HPDE6-E6E7 (cell line): ENCODE measurements at regions not wholly inside any gene's neighbourhood (a gene's known extent, or its start where the extent isn't known, plus 50 kb on each side); places are given as distances from the start of the nearest gene placed in this dataset.

Experiments used
- DNase-seq: peaks from one replicate; pipeline ENCODE4 v3.0.0; 2011; ENCODE audit warnings: missing footprints; ENCODE audit errors: extremely low spot score

DNA sequence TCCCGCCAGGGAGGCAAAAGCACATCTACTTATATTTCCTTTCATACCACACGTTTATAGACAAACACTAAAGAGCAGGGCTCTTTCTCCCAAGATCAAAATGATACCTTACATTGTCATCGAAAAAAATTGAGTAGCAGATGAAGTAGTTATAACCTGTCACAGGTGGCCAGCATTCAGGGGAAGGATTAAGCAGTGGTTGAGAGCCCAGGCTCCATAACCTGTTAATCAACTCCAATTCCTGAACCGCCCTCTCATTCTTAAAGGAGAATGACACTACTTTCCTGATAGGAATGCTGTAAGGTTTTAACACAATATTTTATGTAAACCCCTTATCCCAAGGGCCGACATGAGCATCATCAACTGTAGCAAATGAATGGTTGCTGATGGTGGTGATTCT, 268.9 kb upstream of the KCNIP4 start:
- DNase-seq: no peak

DNA sequence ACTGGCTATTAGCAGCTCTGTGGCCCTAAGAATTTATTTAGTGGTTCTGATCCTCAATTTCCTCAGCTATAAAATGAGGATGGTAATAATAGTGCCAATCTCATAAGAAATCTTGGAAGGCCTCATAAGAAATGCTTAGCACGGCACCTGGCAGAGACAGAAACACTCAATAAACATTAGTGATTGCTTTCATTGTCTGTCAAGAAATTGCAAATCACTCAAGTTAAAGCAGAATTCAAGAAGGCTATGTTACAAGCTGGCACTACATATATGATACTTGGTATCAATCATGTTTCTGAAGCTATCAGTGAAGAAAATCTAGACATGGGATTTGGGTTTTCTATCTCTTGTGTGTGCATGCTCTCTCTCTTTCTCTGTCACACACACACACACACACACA, 267.7 kb upstream of the KCNIP4 start:
- no peak for DNase-seq

- no peak for DNase-seq
These were observed 266.5 kb upstream of the KCNIP4 start for GRCh38 chr4:22215084-22215483.

DNA sequence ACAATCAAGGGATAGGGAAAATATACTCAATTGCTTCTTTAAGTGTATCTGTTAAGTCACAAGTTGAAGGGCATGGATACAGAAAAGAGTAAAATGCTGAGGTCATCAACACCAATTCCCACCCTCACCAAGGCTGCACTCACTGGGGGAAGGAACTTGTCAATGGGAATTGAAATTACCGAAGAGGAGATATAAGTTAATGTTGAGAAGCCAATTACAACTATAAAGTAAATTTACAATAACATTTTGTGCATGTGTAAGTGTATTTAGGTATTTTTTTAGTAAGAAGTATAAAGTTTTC, 255.1 kb upstream of the KCNIP4 start:
- DNase-seq: no peak

- no peak for DNase-seq
These were observed 254.6 kb upstream of the KCNIP4 start for GRCh38 chr4:22202975-22203710.

DNA sequence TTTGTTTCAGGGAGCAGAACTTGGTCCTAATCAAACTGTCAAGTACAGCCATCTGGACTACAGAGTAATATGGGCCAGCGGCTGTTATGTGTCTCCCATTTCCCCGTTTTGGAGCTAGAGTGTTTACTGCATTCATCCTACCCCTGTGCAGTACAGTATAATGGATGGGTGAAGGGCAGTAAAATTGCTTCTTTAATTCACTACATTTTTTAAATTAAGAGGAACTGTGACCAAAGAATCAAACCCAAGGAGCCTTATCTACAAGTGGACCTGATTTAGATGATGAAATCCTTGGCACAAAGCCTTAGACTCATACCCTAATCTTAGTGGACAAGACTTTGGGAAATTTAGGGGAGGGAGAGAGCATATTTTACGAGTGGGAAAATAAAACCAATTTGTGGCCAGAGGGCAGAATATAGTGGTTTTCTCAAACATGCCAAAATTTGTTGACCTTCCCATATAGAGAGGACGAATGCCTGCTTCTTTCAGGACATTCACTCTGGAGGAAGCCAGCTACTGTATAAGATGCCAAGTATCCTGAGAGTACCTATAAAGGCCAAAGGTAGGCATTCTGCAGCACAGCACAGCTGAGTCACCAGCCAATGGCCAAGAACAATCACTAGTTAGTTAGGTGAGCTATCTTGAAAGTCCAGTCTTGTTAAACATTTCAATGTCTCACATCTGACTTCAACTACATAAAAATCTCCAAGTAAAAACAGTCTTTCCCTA, 253.8 kb upstream of the KCNIP4 start:
- no peak for DNase-seq

GRCh38 chr4:22201256-22201655, 252.7 kb upstream of the KCNIP4 start:
- no peak for DNase-seq

DNA sequence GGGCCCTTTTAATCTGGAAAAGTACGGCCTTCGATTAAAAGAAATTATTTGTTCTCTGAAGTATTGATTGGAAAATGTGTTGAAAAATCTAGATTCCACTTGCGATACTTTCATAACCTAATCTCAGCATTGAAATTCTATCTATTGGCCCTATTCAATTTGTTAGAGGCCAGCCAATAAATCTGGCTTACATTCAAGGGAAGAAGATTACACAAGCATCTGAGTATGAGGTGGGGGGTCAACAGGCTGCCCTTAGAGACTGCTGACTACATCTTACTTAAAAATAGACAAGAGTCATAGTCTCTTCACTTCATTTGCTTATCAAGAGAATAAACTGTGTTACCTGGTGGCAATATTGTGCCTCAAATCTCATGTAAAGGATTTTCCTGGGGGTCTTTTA, 248.0 kb upstream of the KCNIP4 start:
- no peak for DNase-seq

GRCh38 chr4:22192084-22192511, 243.5 kb upstream of the KCNIP4 start:
- no peak for DNase-seq

DNA sequence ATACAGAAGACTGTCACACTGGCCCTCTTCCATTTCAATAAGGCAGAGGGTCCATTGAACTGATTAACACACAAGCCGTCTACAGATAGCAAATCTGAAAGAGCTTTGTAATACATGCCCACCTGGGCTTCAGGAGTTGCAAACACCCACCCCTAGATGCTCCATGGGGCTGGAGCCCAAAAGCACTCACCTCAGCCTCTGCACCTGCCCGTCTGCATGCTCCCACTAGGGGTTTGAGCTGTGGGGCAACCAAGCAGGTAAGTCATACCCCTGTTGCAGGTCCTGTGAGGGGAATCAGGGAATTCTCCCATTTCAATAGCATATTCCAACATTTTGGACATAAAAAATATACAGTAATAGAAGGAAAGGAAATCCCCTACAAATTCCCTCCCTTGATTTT, 243.0 kb upstream of the KCNIP4 start:
- DNase-seq: no peak

DNA sequence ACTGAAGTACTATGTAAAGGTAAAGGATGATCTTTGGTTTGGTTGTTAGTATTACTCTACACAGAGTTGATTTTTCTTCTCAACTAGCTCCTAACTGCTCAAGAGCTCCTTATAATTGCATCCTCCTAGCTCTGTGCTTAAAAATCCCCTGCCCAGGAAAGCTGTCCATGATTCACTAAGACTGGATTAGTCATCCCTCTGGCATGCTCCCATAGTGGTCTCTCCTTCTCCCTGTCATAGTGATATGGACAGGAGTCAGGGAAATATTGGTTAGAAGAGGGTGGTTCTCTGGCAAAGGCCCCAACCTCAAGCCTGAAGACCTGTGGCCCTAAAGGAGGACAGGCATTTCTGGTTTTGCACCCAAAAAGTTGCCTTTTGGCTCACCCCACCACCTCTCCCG, 242.3 kb upstream of the KCNIP4 start:
- no peak for DNase-seq

- DNase-seq: no peak
These were observed 238.7 kb upstream of the KCNIP4 start for GRCh38 chr4:22187203-22187820.

DNA sequence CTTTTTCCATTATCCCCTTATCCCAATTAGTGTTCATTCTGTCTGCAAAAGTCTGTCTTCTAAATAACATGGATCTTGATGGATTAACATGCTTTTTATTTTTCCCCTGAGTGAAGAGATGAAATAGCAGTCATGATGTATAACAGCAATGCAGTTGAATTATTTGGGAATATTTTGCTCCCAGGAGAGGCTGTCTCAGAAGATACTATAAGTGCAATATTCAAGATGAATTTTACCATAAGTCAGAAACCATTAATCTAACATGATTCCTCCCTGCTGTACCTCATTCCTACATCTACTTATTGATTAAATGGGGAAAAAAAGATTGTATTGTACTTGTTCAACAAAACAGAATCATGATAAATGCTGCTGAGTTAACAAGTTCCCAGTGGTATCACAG, 233.2 kb upstream of the KCNIP4 start:
- DNase-seq: no peak

DNA sequence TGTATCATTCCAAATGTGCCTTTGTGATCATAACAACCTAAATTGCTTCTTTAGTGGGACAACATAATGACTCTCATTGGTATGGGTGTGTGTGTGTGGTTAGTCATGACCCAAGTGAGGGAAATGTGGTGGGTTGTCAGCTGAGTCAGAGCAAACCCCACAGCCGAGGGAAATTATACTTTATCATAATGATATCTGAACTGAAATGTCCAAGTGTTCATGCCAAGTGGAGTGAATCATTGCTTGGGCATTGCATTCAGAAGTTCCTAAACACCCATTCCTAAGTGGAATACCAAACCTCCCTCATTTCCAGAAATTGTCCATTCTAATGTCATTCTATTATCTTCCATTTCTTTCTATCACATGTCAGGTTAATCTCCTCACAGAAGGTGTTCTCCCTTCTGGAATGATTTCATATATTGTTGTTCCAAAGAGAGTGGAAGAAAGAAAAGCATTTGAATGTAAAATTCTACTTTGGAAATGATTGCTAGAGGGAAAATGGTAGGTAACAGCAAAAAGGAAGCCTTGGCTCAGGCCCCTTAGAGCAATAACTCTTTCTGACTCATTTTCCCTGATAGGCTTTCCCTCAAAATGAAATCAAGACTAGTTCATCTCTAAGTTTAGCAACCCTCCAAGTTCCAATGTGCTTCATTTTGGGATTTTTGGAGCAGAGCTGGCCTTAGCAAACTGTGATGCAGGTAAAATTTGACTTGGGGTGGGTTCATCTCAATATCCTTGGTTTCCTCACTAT, 230.7 kb upstream of the KCNIP4 start:
- DNase-seq: peak; percentile 1

GRCh38 chr4:22174640-22175039, 226.1 kb upstream of the KCNIP4 start:
- DNase-seq: no peak

DNA sequence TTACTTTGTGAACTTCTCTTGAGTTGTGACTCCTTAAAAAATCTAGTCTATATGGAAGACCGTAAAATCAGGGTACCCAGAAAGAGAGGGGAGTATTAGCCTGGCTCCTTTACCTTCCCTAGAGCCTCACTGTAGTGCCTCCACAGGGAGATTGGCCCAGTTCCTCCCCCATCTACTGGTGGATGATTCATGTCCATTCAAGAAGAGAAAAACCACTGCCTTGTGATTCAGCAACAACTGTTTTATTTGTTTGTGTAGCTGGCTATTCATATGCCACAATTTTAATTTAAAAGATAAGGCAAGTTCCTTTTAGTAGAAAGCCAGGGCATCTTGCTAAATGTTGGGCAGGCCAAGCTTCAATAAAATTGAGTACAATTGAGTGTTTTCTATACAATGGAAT, 221.8 kb upstream of the KCNIP4 start:
- DNase-seq: no peak

DNA sequence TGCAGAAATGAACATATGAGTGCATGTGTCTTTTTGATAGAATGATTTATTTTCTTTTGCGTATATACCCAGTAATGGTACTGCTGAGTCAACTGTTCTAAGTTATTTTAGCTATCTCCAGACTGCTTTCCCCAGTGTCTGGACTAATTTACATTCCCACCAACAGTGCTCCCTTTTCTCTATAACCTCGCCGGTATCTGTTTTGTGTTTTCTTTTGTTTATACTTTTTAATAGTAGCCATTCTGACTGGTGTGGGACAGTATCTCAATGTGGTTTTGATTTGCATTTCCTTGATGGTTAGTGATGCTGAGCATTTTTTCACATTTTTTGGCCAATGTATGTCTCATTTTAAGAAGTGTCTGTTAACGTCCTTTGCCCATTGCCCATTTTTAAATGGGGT, 218.6 kb upstream of the KCNIP4 start:
- DNase-seq: no peak

DNA sequence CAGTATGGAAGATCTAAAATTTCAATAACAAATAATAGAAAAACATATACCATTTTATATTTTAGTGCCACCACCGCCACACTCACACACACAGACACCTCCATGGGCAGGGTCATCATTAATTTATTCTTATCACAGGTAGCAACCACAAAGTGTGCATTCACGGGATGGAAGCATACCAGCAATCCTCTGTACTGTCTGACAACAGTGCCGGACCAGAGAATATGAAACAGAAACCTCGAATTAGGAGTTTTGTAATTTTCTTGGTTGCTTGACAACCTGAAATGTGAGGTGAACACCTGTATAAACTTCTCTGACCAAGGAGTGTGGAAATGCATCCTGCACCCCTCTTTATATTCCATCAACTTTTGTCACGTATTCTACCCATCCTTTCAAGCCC, 213.9 kb upstream of the KCNIP4 start:
- no peak for DNase-seq

GRCh38 chr4:22130741-22131140, 182.2 kb upstream of the KCNIP4 start:
- DNase-seq: no peak

DNA sequence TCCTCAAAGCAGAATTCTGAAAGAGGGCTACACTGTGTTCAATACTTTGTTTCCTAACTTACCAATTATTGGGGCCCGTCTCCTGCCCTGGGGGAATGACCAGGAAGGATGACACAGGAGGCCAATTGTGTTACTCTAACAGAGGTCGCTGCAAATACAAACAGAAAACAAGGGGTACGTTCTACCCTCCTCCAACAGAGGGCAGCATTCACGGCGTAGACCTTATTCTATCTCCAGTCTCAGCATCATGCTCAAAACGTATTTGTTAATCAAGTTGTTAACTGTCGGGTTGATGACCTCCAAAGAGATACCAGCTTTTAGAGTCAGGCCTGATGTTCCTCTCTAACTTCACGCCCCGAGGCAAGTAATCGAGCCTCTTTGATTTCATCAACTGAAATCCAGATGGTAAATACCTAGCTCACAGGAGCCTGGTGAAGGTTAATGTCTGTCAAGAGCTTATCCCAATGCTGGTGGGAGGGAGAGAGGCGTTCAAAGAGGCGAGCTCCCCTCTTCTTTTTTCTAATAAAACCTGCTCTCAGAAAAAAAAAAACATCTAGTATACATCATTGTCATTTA, 181.0 kb upstream of the KCNIP4 start:
- peak; percentile 9 for DNase-seq

DNA sequence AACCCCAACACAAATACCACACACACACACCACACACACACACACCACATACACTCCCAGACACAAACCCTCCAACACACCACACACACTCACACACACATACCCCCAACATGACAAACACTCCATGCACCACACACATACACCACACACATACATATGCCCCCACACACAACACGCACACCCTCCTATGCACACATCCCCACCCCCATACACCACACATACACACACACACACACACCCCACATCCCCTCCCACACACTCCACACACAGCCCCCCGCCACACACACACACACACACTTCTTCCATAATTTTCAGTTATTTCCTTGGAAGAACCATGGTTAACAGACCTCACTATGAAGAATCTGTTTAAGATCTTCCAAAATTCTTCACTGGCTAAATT, 173.5 kb upstream of the KCNIP4 start:
- no peak for DNase-seq

DNA sequence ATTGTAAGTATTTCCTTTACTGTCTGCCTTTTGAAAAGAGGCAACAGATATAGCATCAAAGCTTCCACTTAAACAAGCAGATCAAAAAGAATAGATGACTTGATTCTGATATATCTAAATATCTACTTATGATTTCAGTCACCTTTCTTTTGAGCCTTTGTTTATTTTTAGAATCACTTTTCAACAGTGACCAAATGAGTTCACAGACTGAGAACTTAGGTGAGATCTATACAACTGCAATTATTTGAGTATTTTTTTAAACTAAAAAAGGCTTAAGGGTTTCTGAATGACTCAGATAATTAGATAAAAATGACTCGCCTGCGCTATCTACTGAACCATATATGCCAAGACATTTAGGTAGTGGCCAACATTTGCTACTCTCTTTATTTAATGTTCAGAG, 166.7 kb upstream of the KCNIP4 start:
- no peak for DNase-seq
